Keratinocyte (primary cell): ENCODE measurements at regions not wholly inside any gene's neighbourhood (a gene's known extent, or its start where the extent isn't known, plus 50 kb on each side); places are given as distances from the start of the nearest gene placed in this dataset.

Source experiments
- EZH2 ChIP-seq: IDR thresholded peaks from one replicate; pipeline ENCODE4 v1.6.1; 2012; ENCODE audit warnings: inconsistent platforms, mild to moderate bottlenecking, low read length, moderate library complexity
- TF ChIP-seq, protein P1 (sequence below), 3 experiments: IDR thresholded peaks in 1 of 3; conservative IDR thresholded peaks in 1 of 3; optimal IDR thresholded peaks in 1 of 3; 2 replicates in 2 of 3; 3 replicates in 1 of 3; pipeline versions ENCODE3 to v1.5.1; 2011; ENCODE audit warnings: low read length in 3 of 3, mild to moderate bottlenecking in 3 of 3, moderate library complexity in 2 of 3, control low read depth in 1 of 3, inconsistent platforms in 1 of 3; ENCODE audit not compliant: insufficient read depth in 2 of 3; ENCODE audit errors: extremely low read depth in 1 of 3

DNA sequence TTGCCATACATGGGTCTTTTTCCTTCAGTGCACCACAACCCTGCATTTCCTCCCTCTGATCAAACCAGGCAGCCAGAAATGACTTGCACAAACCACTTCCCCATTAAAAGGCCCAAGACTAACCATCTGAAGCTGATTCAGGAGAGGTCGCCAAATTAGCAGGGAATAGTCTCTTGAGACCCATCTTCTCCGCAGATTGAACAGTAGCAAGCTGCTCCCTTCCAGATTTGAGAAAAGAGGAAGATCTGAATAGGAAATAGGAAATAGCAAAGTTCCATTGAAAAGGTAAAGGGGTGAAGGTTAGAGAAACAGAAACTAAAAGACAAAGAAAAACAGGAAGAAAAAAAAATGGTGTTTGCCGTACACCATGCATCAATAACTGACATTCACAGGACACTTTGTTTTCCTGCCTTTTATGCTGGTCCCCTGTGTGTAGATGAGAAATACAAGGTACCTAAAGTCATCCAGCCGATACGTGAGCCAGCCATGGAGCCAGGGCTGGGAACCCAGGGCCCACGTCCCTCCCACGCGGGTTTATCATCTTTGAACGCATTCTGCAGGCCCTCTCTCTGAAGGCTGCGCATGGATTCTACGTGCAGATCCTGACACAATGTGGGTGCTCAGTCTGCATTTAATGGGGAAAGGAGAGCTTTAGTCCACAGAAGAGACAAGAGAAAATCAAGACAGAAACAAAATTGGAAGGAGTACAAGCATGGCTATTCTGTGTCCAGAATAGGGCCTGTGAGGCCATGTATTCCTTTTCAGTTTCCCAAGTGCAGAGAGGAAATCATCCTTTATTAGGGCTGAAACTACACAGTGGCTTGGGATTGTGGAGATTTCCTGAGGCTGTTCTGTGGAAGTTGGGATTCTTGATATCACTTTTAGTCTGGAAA lies 268.4 kb upstream of the NPVF start:
- TF ChIP-seq, protein P1, sequence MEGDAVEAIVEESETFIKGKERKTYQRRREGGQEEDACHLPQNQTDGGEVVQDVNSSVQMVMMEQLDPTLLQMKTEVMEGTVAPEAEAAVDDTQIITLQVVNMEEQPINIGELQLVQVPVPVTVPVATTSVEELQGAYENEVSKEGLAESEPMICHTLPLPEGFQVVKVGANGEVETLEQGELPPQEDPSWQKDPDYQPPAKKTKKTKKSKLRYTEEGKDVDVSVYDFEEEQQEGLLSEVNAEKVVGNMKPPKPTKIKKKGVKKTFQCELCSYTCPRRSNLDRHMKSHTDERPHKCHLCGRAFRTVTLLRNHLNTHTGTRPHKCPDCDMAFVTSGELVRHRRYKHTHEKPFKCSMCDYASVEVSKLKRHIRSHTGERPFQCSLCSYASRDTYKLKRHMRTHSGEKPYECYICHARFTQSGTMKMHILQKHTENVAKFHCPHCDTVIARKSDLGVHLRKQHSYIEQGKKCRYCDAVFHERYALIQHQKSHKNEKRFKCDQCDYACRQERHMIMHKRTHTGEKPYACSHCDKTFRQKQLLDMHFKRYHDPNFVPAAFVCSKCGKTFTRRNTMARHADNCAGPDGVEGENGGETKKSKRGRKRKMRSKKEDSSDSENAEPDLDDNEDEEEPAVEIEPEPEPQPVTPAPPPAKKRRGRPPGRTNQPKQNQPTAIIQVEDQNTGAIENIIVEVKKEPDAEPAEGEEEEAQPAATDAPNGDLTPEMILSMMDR (optimal IDR thresholded peaks at IDR 0.05 in 1 of 3, IDR thresholded peaks at IDR 0.05 in 1 of 3, conservative IDR thresholded peaks at IDR 0.05 in 1 of 3; ENCODE audit: extremely low read depth in 1 of 3, insufficient read depth in 2 of 3, low read length in 3 of 3): no peak
- TF ChIP-seq EZH2: no peak
